ENCODE measurements at regions not wholly inside any gene's neighbourhood (a gene's known extent, or its start where the extent isn't known, plus 50 kb on each side); places are given as distances from the start of the nearest gene placed in this dataset.

- TF ChIP-seq EGR1 (IDR thresholded peaks at IDR 0.05; ENCODE audit: low read depth), result no peak
- TF ChIP-seq ATF3 (IDR thresholded peaks at IDR 0.05), result no peak
- TF ChIP-seq CTCF (IDR thresholded peaks at IDR 0.05 in 2 of 3, conservative IDR thresholded peaks at IDR 0.05 in 1 of 3; ENCODE audit: borderline replicate concordance in 1 of 3, insufficient read depth in 1 of 3, low read depth in 2 of 3, low read length in 2 of 3), result no peak
- no peak for TF ChIP-seq EZH2 (IDR thresholded peaks at IDR 0.05)
- no peak for TF ChIP-seq YY1 (IDR thresholded peaks at IDR 0.05; ENCODE audit: extremely low read depth, insufficient replicate concordance, low read depth, low read length)
- no peak for TF ChIP-seq ZNF274 (IDR thresholded peaks at IDR 0.05; ENCODE audit: low read depth, low read length)
- no peak for TF ChIP-seq SP1 (IDR thresholded peaks at IDR 0.05; ENCODE audit: low read depth)
- no peak for TF ChIP-seq EZH2phosphoT487 (IDR thresholded peaks at IDR 0.05; ENCODE audit: borderline replicate concordance)
- TF ChIP-seq ZBTB33 (IDR thresholded peaks at IDR 0.05; ENCODE audit: extremely low read depth, insufficient replicate concordance, low read length), result no peak
- TF ChIP-seq POLR2A (IDR thresholded peaks at IDR 0.05; ENCODE audit: borderline replicate concordance, extremely low read depth, insufficient read depth, insufficient read length), result no peak
- TF ChIP-seq POLR2AphosphoS5 (IDR thresholded peaks at IDR 0.05; ENCODE audit: low read depth, low read length), result no peak
Observed at GRCh38 chr4:173661001-173661400, 131.0 kb upstream of the HAND2 start.
